B cell (primary cell): ENCODE measurements at regions not wholly inside any gene's neighbourhood (a gene's known extent, or its start where the extent isn't known, plus 50 kb on each side); places are given as distances from the start of the nearest gene placed in this dataset.

Experiments
- ATAC-seq: fragments of 200-7000 bp; cut with Tn5 transposase; one replicate; pipeline ENCODE4 v1.10.0; 2021; ENCODE audit warnings: low read depth, mild to moderate bottlenecking, moderate number of reproducible peaks, moderate library complexity
- CTCF ChIA-PET: fragments of 350-600 bp; sonication (Branson Sonifier 250); formaldehyde crosslinking; loops from one replicate; lab custom pipeline; 2021; ENCODE audit warnings: antibody characterized with exemption, inconsistent platforms; lab: Charles Lee
- POLR2A ChIA-PET: fragments of 350-600 bp; sonication (Branson Sonifier 250); formaldehyde crosslinking; loops from one replicate; lab custom pipeline; 2021; ENCODE audit warnings: antibody characterized with exemption; lab: Charles Lee
- DNase-seq: peaks from one replicate; pipeline ENCODE4 v3.0.0; 2013
- H2AFZ ChIP-seq: 2 replicates; pipeline ENCODE4 v1.6.1; 2012; ENCODE audit warnings: mild to moderate bottlenecking, low read depth, low read length; ENCODE audit not compliant: insufficient read depth, poor library complexity, severe bottlenecking
- H3K27ac ChIP-seq, 2 donors: 1 replicate in 1 of 2; 2 replicates in 1 of 2; pipeline ENCODE4 v1.5.1; 2012 to 2013; ENCODE audit warnings: low read length in 2 of 2, mild to moderate bottlenecking in 2 of 2, moderate library complexity in 1 of 2
- H3K27me3 ChIP-seq, 4 experiments: fragments of 200-600 bp in 1 of 4; sonication (generic) in 1 of 4; replicated peaks in 1 of 4; 1 replicate in 2 of 4; 2 replicates in 2 of 4; pipeline versions ENCODE4 v1.6.1 to v1.7.0; 2013 to 2016; ENCODE audit warnings: low read length in 3 of 4, mild to moderate bottlenecking in 2 of 4, mixed read lengths in 1 of 4, moderate library complexity in 1 of 4; ENCODE audit not compliant: insufficient read depth in 4 of 4, control insufficient read depth in 3 of 4; ENCODE audit errors: control extremely low read depth in 1 of 4
- H3K36me3 ChIP-seq, 2 experiments: replicated peaks in 1 of 2; 1 replicate in 1 of 2; 2 replicates in 1 of 2; pipeline versions ENCODE4 v1.6.1 to v1.7.1; 2013; ENCODE audit warnings: low read length in 1 of 2; ENCODE audit not compliant: insufficient read depth in 2 of 2, control insufficient read depth in 1 of 2; ENCODE audit errors: control extremely low read depth in 1 of 2, extremely low read depth in 1 of 2
- H3K4me1 ChIP-seq, 2 donors: fragments of 200-600 bp in 1 of 2; sonication (generic) in 1 of 2; 1 replicate in 1 of 2; 2 replicates in 1 of 2; pipeline versions ENCODE4 v1.5.1 to v1.6.1; 2013 to 2017; ENCODE audit warnings: low read length in 2 of 2; ENCODE audit not compliant: control insufficient read depth in 2 of 2, insufficient read depth in 2 of 2
- H3K4me2 ChIP-seq: replicated peaks from 2 replicates; pipeline ENCODE3; 2012; ENCODE audit warnings: mild to moderate bottlenecking, low read depth, low read length; ENCODE audit not compliant: poor library complexity, severe bottlenecking
- H3K4me3 ChIP-seq, 5 experiments: fragments of 200-600 bp in 1 of 5; sonication (generic) in 1 of 5; 1 replicate in 3 of 5; 2 replicates in 2 of 5; pipeline versions ENCODE4 v1.5.1 to v1.7.0; 2011 to 2016; ENCODE audit warnings: low read length in 4 of 5, mild to moderate bottlenecking in 4 of 5, low read depth in 2 of 5, control low read depth in 1 of 5, moderate library complexity in 1 of 5; ENCODE audit not compliant: insufficient read depth in 1 of 5; ENCODE audit errors: control extremely low read depth in 1 of 5, extremely low read depth in 1 of 5
- H3K79me2 ChIP-seq: fragments of 200-600 bp; sonication (generic); one replicate; pipeline ENCODE4 v1.6.0; 2016; ENCODE audit warnings: low read length; ENCODE audit not compliant: control insufficient read depth, insufficient read depth
- H3K9ac ChIP-seq: fragments of 200-600 bp; sonication (generic); 2 replicates; pipeline ENCODE4 v1.6.1; 2017; ENCODE audit warnings: mild to moderate bottlenecking, low read length, moderate library complexity
- H3K9me3 ChIP-seq, 3 donors: one replicate each; pipeline versions ENCODE4 v1.6.1 to v1.7.1; 2013; ENCODE audit warnings: low read length in 2 of 3; ENCODE audit not compliant: control insufficient read depth in 2 of 3, insufficient read depth in 1 of 3; ENCODE audit errors: control extremely low read depth in 1 of 3
- H4K20me1 ChIP-seq: 2 replicates; pipeline ENCODE4 v1.6.0; 2012; ENCODE audit warnings: mild to moderate bottlenecking, low read length; ENCODE audit not compliant: insufficient read depth, control insufficient read depth, poor library complexity, severe bottlenecking
- H3K27ac Mint-ChIP-seq: one replicate; pipeline ENCODE4 v1.8.0; 2021; ENCODE audit warnings: mixed read lengths
- H3K27me3 Mint-ChIP-seq: one replicate; pipeline ENCODE4 v1.8.0; 2021; ENCODE audit warnings: mixed read lengths
- H3K4me1 Mint-ChIP-seq: one replicate; pipeline ENCODE4 v1.8.0; 2021; ENCODE audit warnings: mixed read lengths
- H3K4me3 Mint-ChIP-seq: one replicate; pipeline ENCODE4 v1.8.0; 2021; ENCODE audit warnings: mixed read lengths
- H3K9me3 Mint-ChIP-seq: one replicate; pipeline ENCODE4 v1.8.0; 2022; ENCODE audit warnings: mixed read lengths; ENCODE audit not compliant: insufficient read depth
- EZH2 ChIP-seq: IDR thresholded peaks from 2 replicates; pipeline ENCODE4 v1.6.1; 2012; ENCODE audit warnings: borderline replicate concordance, low read depth, mild to moderate bottlenecking, moderate library complexity, low read length; ENCODE audit not compliant: insufficient read depth, poor library complexity, severe bottlenecking
- WGBS: methylation state at CpG from one replicate; pipeline ENCODE4 v1.1.5; 2013; ENCODE audit warnings: missing lambda C conversion rate; ENCODE audit not compliant: insufficient coverage; 5-methylcytosine and 5-hydroxymethylcytosine counted together
- intact Hi-C: fragments of 100-400 bp; cut with micrococcal nuclease; formaldehyde crosslinking; loops from one replicate; pipeline ENCODE4 v1.10.0; 2022
- TF ChIP-seq, protein P1 (sequence below): fragments of 200-600 bp; IDR thresholded peaks from one replicate; pipeline ENCODE4 v1.8.0; 2022; ENCODE audit warnings: antibody characterized with exemption, mild to moderate bottlenecking

DNA sequence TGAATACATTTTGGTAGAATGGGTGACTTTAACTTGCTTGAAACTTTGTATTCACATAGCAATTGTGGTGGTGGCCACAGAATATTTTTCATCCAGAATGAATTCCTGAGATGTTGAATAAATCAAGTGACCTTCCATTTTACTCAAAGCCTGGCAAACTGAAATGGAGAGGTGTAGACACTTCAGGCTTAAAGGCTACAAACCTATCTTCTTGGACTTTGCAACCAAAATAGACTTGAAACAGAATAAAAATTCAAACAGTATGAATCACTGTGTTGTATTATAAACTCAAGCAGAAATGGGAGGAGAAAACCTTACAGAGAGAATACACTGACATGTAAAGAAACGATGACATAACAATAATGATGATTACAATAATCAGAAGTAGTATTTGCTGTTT lies 371.6 kb downstream of the BCKDHB start:
- no peak overlapping the region for H3K4me3 Mint-ChIP-seq
- H3K27me3 Mint-ChIP-seq, result no peaks in the 10 kb centered on the region
- no peaks in the 10 kb centered on the region for H3K4me1 ChIP-seq
- DNase-seq (no peak), ATAC-seq (no peak)
- ChIA-PET POLR2A (no interaction called here), CTCF (no interaction called here)
- H3K9ac ChIP-seq, result no peak overlapping the region
- intact Hi-C loops, result no loop called here
- H3K4me2 ChIP-seq, result no peak overlapping the region
- H3K9me3 Mint-ChIP-seq, result no peaks in the 10 kb centered on the region
- TF ChIP-seq, protein P1, sequence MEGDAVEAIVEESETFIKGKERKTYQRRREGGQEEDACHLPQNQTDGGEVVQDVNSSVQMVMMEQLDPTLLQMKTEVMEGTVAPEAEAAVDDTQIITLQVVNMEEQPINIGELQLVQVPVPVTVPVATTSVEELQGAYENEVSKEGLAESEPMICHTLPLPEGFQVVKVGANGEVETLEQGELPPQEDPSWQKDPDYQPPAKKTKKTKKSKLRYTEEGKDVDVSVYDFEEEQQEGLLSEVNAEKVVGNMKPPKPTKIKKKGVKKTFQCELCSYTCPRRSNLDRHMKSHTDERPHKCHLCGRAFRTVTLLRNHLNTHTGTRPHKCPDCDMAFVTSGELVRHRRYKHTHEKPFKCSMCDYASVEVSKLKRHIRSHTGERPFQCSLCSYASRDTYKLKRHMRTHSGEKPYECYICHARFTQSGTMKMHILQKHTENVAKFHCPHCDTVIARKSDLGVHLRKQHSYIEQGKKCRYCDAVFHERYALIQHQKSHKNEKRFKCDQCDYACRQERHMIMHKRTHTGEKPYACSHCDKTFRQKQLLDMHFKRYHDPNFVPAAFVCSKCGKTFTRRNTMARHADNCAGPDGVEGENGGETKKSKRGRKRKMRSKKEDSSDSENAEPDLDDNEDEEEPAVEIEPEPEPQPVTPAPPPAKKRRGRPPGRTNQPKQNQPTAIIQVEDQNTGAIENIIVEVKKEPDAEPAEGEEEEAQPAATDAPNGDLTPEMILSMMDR, result no peak
- TF ChIP-seq EZH2, result no peak
- no peaks in the 10 kb centered on the region for H4K20me1 ChIP-seq
- H3K36me3 ChIP-seq, result no peaks in the 10 kb centered on the region
- no peak overlapping the region for H3K27ac Mint-ChIP-seq
- no peak overlapping the region for H2AFZ ChIP-seq
- H3K4me1 Mint-ChIP-seq, result no peaks in the 10 kb centered on the region
- H3K27ac ChIP-seq, result no peak overlapping the region
- no peaks in the 10 kb centered on the region for H3K79me2 ChIP-seq
- WGBS, result no CpG with 5 or more reads among the region's 1 CpG
- no peaks in the 10 kb centered on the region for H3K9me3 ChIP-seq
- no peaks in the 10 kb centered on the region for H3K27me3 ChIP-seq
- no peak overlapping the region for H3K4me3 ChIP-seq

DNA sequence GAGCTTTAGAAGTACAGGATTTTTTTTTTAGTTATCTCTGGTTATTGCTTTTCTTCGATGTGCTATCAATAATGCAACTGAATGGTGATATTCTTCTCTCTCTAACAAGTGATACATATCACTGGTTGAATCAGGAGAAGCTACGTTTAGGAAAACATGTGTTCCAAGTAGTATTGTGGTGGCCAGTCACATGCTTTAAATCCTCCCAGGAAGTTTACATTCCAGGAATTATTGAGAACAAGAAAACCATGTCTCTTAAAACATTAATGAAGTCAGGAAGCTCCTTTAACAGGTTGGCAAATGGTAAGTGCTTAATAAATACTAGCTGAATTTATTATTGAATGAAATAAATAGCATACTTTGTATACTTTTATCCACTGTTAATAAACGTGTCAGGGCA lies 371.1 kb downstream of the BCKDHB start:
- no peak overlapping the region for H3K27ac ChIP-seq
- Mint-ChIP-seq H3K4me1 (no peaks in the 10 kb centered on the region), H3K9me3 (no peaks in the 10 kb centered on the region), H3K27me3 (no peaks in the 10 kb centered on the region), H3K4me3 (no peak overlapping the region), H3K27ac (no peak overlapping the region)
- no peak overlapping the region for H2AFZ ChIP-seq
- ChIA-PET CTCF (no interaction called here), POLR2A (no interaction called here)
- H3K4me2 ChIP-seq, result no peak overlapping the region
- WGBS, result no CpG with 5 or more reads among the region's 3 CpGs
- no peak for TF ChIP-seq EZH2
- ATAC-seq (no peak), DNase-seq (no peak)
- H4K20me1 ChIP-seq, result no peaks in the 10 kb centered on the region
- intact Hi-C loops, result no loop called here
- H3K9me3 ChIP-seq, result no peaks in the 10 kb centered on the region
- no peak overlapping the region for H3K9ac ChIP-seq
- H3K79me2 ChIP-seq, result no peaks in the 10 kb centered on the region
- no peak overlapping the region for H3K4me3 ChIP-seq
- H3K27me3 ChIP-seq, result no peaks in the 10 kb centered on the region
- H3K4me1 ChIP-seq, result no peaks in the 10 kb centered on the region
- no peaks in the 10 kb centered on the region for H3K36me3 ChIP-seq
